ENCODE measurements at regions not wholly inside any gene's neighbourhood (a gene's known extent, or its start where the extent isn't known, plus 50 kb on each side); places are given as distances from the start of the nearest gene placed in this dataset.

- TF ChIP-seq, protein P1, sequence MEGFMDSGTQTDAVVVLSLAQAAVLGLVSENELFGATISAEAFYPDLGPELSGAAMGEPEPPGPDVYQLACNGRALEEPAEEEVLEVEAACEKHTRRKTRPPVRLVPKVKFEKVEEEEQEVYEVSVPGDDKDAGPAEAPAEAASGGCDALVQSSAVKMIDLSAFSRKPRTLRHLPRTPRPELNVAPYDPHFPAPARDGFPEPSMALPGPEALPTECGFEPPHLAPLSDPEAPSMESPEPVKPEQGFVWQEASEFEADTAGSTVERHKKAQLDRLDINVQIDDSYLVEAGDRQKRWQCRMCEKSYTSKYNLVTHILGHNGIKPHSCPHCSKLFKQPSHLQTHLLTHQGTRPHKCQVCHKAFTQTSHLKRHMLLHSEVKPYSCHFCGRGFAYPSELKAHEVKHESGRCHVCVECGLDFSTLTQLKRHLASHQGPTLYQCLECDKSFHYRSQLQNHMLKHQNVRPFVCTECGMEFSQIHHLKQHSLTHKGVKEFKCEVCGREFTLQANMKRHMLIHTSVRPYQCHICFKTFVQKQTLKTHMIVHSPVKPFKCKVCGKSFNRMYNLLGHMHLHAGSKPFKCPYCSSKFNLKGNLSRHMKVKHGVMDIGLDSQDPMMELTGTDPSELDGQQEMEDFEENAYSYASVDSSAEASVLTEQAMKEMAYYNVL (CRISPR knock-in tag; IDR thresholded peaks at IDR 0.05; ENCODE audit: borderline replicate concordance) = no peak
- no peak for TF ChIP-seq EP300 (IDR thresholded peaks at IDR 0.05; ENCODE audit: low read depth in 2 of 2, low read length in 2 of 2)
- TF ChIP-seq EP300 (CRISPR knock-in tag; IDR thresholded peaks at IDR 0.05; ENCODE audit: borderline replicate concordance) = no peak
- TF ChIP-seq HDAC6 (IDR thresholded peaks at IDR 0.05; ENCODE audit: low read depth, low read length) = no peak
- no peak for TF ChIP-seq GTF2F1 (IDR thresholded peaks at IDR 0.05; ENCODE audit: low read length)
- no peak for TF ChIP-seq ZBTB33 (CRISPR knock-in tag; IDR thresholded peaks at IDR 0.05)
- no peak for TF ChIP-seq ZSCAN21 (CRISPR knock-in tag; IDR thresholded peaks at IDR 0.05; ENCODE audit: borderline replicate concordance)
- TF ChIP-seq SNAI1 (CRISPR knock-in tag; IDR thresholded peaks at IDR 0.05; ENCODE audit: borderline replicate concordance) = no peak
- TF ChIP-seq SP1 (IDR thresholded peaks at IDR 0.05) = no peak
- TF ChIP-seq SP1 (CRISPR knock-in tag; IDR thresholded peaks at IDR 0.05) = no peak
These were observed 464.2 kb downstream of the QKI start for GRCh38 chr6:163878698-163879097.

Measured in HepG2 (cell line).